A172 (cell line): ENCODE measurements at regions not wholly inside any gene's neighbourhood (a gene's known extent, or its start where the extent isn't known, plus 50 kb on each side); places are given as distances from the start of the nearest gene placed in this dataset.

Experiments used
- DNase-seq: peaks from one replicate; pipeline ENCODE4 v3.0.0-alpha.2; 2015; ENCODE audit warnings: low spot score

GRCh38 chr9:121550041-121550440 lies 50.4 kb upstream of the GGTA1 start:
- DNase-seq, result no peak

GRCh38 chr9:121550569-121551512 lies 51.2 kb upstream of the GGTA1 start:
- DNase-seq, result peak; percentile 70

GRCh38 chr9:121551985-121552753 lies 52.5 kb upstream of the GGTA1 start:
- DNase-seq, result peak; percentile 88

- no peak for DNase-seq
Observed at GRCh38 chr9:121556082-121556481, 56.4 kb upstream of the GGTA1 start.

- DNase-seq, result peak; percentile 98
Observed at GRCh38 chr9:121556580-121556979, 56.9 kb upstream of the GGTA1 start.

- DNase-seq, result peak; percentile 98
Observed at GRCh38 chr9:121557581-121558447, 58.2 kb upstream of the GGTA1 start.

GRCh38 chr9:121558473-121558872 lies 58.8 kb upstream of the GGTA1 start:
- peak; percentile 43 for DNase-seq

- DNase-seq, result peak; percentile 47
Observed at GRCh38 chr9:121559183-121559582, 59.5 kb upstream of the GGTA1 start.

GRCh38 chr9:121560921-121561320 lies 61.3 kb upstream of the GGTA1 start:
- no peak for DNase-seq

GRCh38 chr9:121561385-121562222 lies 62.0 kb upstream of the GGTA1 start:
- no peak for DNase-seq

- no peak for DNase-seq
Observed at GRCh38 chr9:121562301-121562700, 62.7 kb upstream of the GGTA1 start.

GRCh38 chr9:121563425-121563824 lies 63.8 kb upstream of the GGTA1 start:
- no peak for DNase-seq

- no peak for DNase-seq
Observed at GRCh38 chr9:121563881-121564460, 64.3 kb upstream of the GGTA1 start.

- DNase-seq, result peak; percentile 43
Observed at GRCh38 chr9:121564504-121565260, 65.0 kb upstream of the GGTA1 start.

GRCh38 chr9:121566481-121567465 lies 67.1 kb upstream of the GGTA1 start:
- peak; percentile 60 for DNase-seq

GRCh38 chr9:121567500-121568342 lies 68.1 kb upstream of the GGTA1 start:
- no peak for DNase-seq
